ENCODE measurements at regions not wholly inside any gene's neighbourhood (a gene's known extent, or its start where the extent isn't known, plus 50 kb on each side); places are given as distances from the start of the nearest gene placed in this dataset.

- DNase-seq, result peak; percentile 55
Measured at GRCh38 chr1:87278825-87279535, 49.7 kb upstream of the LMO4 start.
